A549 (cell line): ENCODE measurements at regions not wholly inside any gene's neighbourhood (a gene's known extent, or its start where the extent isn't known, plus 50 kb on each side); places are given as distances from the start of the nearest gene placed in this dataset.

ENCODE experiments used
- ATAC-seq, 2 experiments: fragments of 200-7000 bp in 1 of 2; fragments of >200 bp in 1 of 2; cut with Nextera tagmentation in 1 of 2; cut with Tn5 transposase in 1 of 2; 3 replicates each; pipeline versions ENCODE4 v1.8.0 to v1.9.1; 2018 to 2020; ENCODE audit warnings: mild to moderate bottlenecking in 1 of 2, moderate library complexity in 1 of 2
- CTCF ChIA-PET: fragments of 300-600 bp; sonication (Branson Sonifier 250); formaldehyde crosslinking; extraction: SDS; loops from one replicate; lab custom pipeline; 2021; ENCODE audit warnings: antibody characterized with exemption, inconsistent platforms; lab: Yijun Ruan, JAX
- POLR2A ChIA-PET: fragments of 350-600 bp; formaldehyde crosslinking; extraction: SDS; loops from one replicate; lab custom pipeline; 2021; ENCODE audit warnings: antibody characterized with exemption, inconsistent platforms; lab: Yijun Ruan, JAX
- DNase-seq, 2 experiments: peaks; one replicate each; pipeline versions ENCODE4 v3.0.0 to v3.0.0-alpha.2; 2011 to 2016; ENCODE audit warnings: low read depth in 1 of 2, low spot score in 1 of 2
- FAIRE-seq: peaks from 2 replicates; lab custom pipeline; 2011; peaks lifted over from hg19 to GRCh38; lab: Jason Lieb, UNC
- H3K27ac ChIP-seq, 2 experiments: fragments of >200 bp; sonication (Bioruptor Twin); formaldehyde crosslinking; 3 replicates each; pipeline ENCODE4 v1.5.1; 2016 to 2017
- H3K4me1 ChIP-seq: fragments of >200 bp; sonication (Bioruptor Twin); formaldehyde crosslinking; 3 replicates; pipeline ENCODE4 v1.6.1; 2016
- H3K4me2 ChIP-seq: fragments of >200 bp; sonication (Bioruptor Twin); formaldehyde crosslinking; 3 replicates; pipeline ENCODE4 v1.6.1; 2016
- H3K4me3 ChIP-seq: fragments of >200 bp; sonication (Bioruptor Twin); formaldehyde crosslinking; 3 replicates; pipeline ENCODE4 v1.5.1; 2016
- H3K9me3 ChIP-seq: fragments of >200 bp; sonication (Bioruptor Twin); formaldehyde crosslinking; 3 replicates; pipeline ENCODE4 v1.6.1; 2016
- CBX2 ChIP-seq: fragments of 200-600 bp; sonication (generic); IDR thresholded peaks from 2 replicates; pipeline ENCODE4 v1.6.1; 2016; ENCODE audit warnings: low read depth, mild to moderate bottlenecking, borderline replicate concordance
- CBX8 ChIP-seq: fragments of 200-600 bp; sonication (generic); IDR thresholded peaks from 2 replicates; pipeline ENCODE4 v1.6.1; 2016
- CHD4 ChIP-seq: fragments of 200-600 bp; sonication (generic); IDR thresholded peaks from 2 replicates; pipeline ENCODE4 v1.6.1; 2016; ENCODE audit warnings: antibody characterized with exemption, mild to moderate bottlenecking, borderline replicate concordance
- EHF ChIP-seq: fragments of 250-450 bp; sonication (Bioruptor Pico); IDR thresholded peaks from 2 replicates; pipeline ENCODE4 v1.5.0; 2020; ENCODE audit warnings: mild to moderate bottlenecking
- EHMT2 ChIP-seq: fragments of 200-600 bp; sonication (generic); IDR thresholded peaks from 2 replicates; pipeline ENCODE4 v1.6.1; 2016; ENCODE audit warnings: antibody characterized with exemption, low read depth, mild to moderate bottlenecking, moderate library complexity
- ELK1 ChIP-seq: fragments of 150-350 bp; IDR thresholded peaks from 2 replicates; pipeline ENCODE4 v1.6.1; 2014; ENCODE audit warnings: low read depth, mild to moderate bottlenecking, low read length
- EP300 ChIP-seq, 2 experiments: fragments of >200 bp; sonication (Bioruptor Twin); formaldehyde crosslinking; IDR thresholded peaks; 2 replicates in 1 of 2; 3 replicates in 1 of 2; pipeline ENCODE4 v1.6.1; 2016 to 2017
- ESRRA ChIP-seq: fragments of 150-350 bp; IDR thresholded peaks from 2 replicates; pipeline ENCODE4 v1.6.1; 2014; ENCODE audit warnings: mild to moderate bottlenecking, low read length, borderline replicate concordance
- FOSL2 ChIP-seq, 2 experiments: fragments of 450-650 bp in 1 of 2; fragments of >200 bp in 1 of 2; sonication (Bioruptor Twin) in 1 of 2; formaldehyde crosslinking; IDR thresholded peaks; 2 replicates each; pipeline versions ENCODE4 v1.5.0 to v1.6.1; 2016 to 2020; ENCODE audit warnings: mild to moderate bottlenecking in 1 of 2, moderate library complexity in 1 of 2
- HDAC2 ChIP-seq: fragments of 200-600 bp; sonication (generic); IDR thresholded peaks from 2 replicates; pipeline ENCODE4 v1.6.1; 2016
- HES2 ChIP-seq: fragments of >200 bp; sonication (Bioruptor Twin); formaldehyde crosslinking; IDR thresholded peaks from 2 replicates; pipeline ENCODE4 v1.6.1; 2016
- HOXB13 ChIP-seq: fragments of 250-450 bp; sonication (Bioruptor Pico); IDR thresholded peaks from 2 replicates; pipeline ENCODE4 v1.5.0; 2020; ENCODE audit warnings: low read depth, mild to moderate bottlenecking, moderate library complexity
- JUNB ChIP-seq: fragments of >200 bp; sonication (Bioruptor Twin); formaldehyde crosslinking; IDR thresholded peaks from 2 replicates; pipeline ENCODE4 v1.6.1; 2016
- MAZ ChIP-seq: fragments of 150-350 bp; IDR thresholded peaks from 2 replicates; pipeline ENCODE4 v1.6.1; 2014; ENCODE audit warnings: antibody characterized with exemption, low read depth, low read length, borderline replicate concordance
- NR3C1 ChIP-seq: fragments of >200 bp; sonication (Bioruptor Twin); formaldehyde crosslinking; IDR thresholded peaks from 3 replicates; pipeline ENCODE4 v1.6.1; 2017
- PBX3 ChIP-seq: IDR thresholded peaks from 2 replicates; pipeline ENCODE4 v1.6.1; 2012
- PHF8 ChIP-seq: fragments of 200-600 bp; sonication (generic); IDR thresholded peaks from 2 replicates; pipeline ENCODE4 v1.6.1; 2016; ENCODE audit warnings: low read depth, mild to moderate bottlenecking, antibody characterized with exemption, moderate library complexity, borderline replicate concordance
- POLR2A ChIP-seq: IDR thresholded peaks from 2 replicates; pipeline ENCODE4 v1.6.1; 2012; ENCODE audit warnings: mild to moderate bottlenecking, low read length
- RAD21 ChIP-seq, 2 experiments: fragments of >200 bp in 1 of 2; sonication (Bioruptor Twin) in 1 of 2; formaldehyde crosslinking in 1 of 2; IDR thresholded peaks in 1 of 2; conservative IDR thresholded peaks in 1 of 2; 2 replicates in 1 of 2; 3 replicates in 1 of 2; pipeline ENCODE4 v1.6.1; 2012 to 2018; ENCODE audit warnings: inconsistent platforms in 1 of 2
- RNF2 ChIP-seq: fragments of 200-600 bp; sonication (generic); IDR thresholded peaks from 2 replicates; pipeline ENCODE4 v1.6.1; 2016; ENCODE audit warnings: low read depth, mild to moderate bottlenecking, antibody characterized with exemption, moderate library complexity, borderline replicate concordance
- SREBF2 ChIP-seq: fragments of 450-650 bp; IDR thresholded peaks from 2 replicates; pipeline ENCODE4 v1.6.1; 2014; ENCODE audit warnings: mild to moderate bottlenecking, moderate library complexity
- ZNF302 ChIP-seq: fragments of 250-450 bp; sonication (Bioruptor Pico); IDR thresholded peaks from 2 replicates; pipeline ENCODE4 v1.9.0; 2021; ENCODE audit warnings: inconsistent platforms, mild to moderate bottlenecking, moderate library complexity
- WGBS: methylation state at CpG from one replicate; pipeline ENCODE4 v1.1.6; 2017; ENCODE audit errors: missing lambda C conversion rate; 5-methylcytosine and 5-hydroxymethylcytosine counted together
- TF ChIP-seq, protein P1 (sequence below): fragments of >200 bp; sonication (Bioruptor Twin); formaldehyde crosslinking; IDR thresholded peaks from 3 replicates; pipeline ENCODE4 v1.6.1; 2016

DNA sequence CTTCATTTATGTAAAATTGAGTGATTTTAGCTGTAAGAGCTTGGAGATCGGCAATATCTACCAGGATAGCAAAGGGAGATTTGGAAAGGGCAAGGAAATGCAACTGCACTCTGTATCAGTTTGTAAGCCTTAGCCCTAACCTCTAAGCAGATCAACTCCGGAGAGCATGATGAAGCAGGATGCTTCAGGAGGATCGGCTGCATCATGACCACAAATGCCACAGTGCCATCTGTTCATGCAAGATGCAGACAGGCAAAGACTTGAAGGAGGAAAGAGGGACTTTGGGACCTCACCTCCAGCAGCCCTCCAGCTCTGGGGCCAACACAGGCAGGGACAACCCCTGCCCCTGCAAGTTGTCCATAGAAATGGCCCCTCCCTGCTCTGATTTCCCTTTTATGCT, 377.6 kb upstream of the GATB start:
- WGBS, result 16% methylated on average over 3 of the region's 3 CpGs
- no peak overlapping the region for H3K4me2 ChIP-seq
- FAIRE-seq (no peak), ATAC-seq (no peak), DNase-seq (no peak)
- H3K27ac ChIP-seq, result no peak overlapping the region
- H3K4me1 ChIP-seq, result no peaks in the 10 kb centered on the region
- TF ChIP-seq EHMT2, result no peak
- TF ChIP-seq CHD4, result no peak
- no peak for TF ChIP-seq MAZ
- no peak for TF ChIP-seq RAD21 (conservative IDR thresholded peaks at IDR 0.05 in 1 of 2, IDR thresholded peaks at IDR 0.05 in 1 of 2)
- no peak for TF ChIP-seq EHF (CRISPR knock-in tag)
- TF ChIP-seq, protein P1, sequence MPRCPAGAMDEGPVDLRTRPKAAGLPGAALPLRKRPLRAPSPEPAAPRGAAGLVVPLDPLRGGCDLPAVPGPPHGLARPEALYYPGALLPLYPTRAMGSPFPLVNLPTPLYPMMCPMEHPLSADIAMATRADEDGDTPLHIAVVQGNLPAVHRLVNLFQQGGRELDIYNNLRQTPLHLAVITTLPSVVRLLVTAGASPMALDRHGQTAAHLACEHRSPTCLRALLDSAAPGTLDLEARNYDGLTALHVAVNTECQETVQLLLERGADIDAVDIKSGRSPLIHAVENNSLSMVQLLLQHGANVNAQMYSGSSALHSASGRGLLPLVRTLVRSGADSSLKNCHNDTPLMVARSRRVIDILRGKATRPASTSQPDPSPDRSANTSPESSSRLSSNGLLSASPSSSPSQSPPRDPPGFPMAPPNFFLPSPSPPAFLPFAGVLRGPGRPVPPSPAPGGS, result no peak
- TF ChIP-seq ZNF302 (CRISPR knock-in tag), result no peak
- no peak for TF ChIP-seq POLR2A
- no peak for TF ChIP-seq NR3C1
- no peak for TF ChIP-seq PHF8
- no peak for TF ChIP-seq CBX8
- TF ChIP-seq FOSL2 (IDR thresholded peaks at IDR 0.05), result no peak
- TF ChIP-seq FOSL2 (CRISPR knock-in tag; IDR thresholded peaks at IDR 0.05), result no peak
- TF ChIP-seq CBX2, result no peak
- no peak for TF ChIP-seq EP300 (IDR thresholded peaks at IDR 0.05)
- no peak for TF ChIP-seq RNF2
- no peak overlapping the region for H3K4me3 ChIP-seq
- ChIA-PET CTCF (interaction anchor here (0.6 kb wide), 1 partner anchor 9 kb away, joined by 4 read pairs; no protein-coding TSS in a partner anchor), POLR2A (no interaction called here)
- no peaks in the 10 kb centered on the region for H3K9me3 ChIP-seq

DNA sequence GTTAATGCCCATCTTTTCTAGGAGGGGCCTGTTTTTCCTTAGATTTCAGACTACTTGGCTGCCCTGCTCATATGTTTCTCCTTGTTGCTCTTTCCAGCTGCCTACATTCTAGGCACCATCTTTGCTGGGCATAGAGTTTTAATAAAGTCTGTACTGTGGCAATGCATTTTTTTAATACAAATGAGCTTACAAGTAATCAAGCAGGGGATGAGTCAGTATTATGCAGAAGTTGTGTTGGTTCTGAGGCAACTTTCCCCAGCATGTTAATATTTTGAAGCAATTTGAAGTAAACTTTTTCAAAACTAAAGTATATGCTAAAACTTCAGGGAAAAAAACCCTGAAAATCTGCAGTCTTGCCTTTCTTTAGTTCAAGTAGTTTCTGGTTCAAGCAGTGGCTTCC, 372.0 kb upstream of the GATB start:
- Histone ChIP-seq H3K4me2 (no peak overlapping the region), H3K9me3 (no peaks in the 10 kb centered on the region), H3K4me1 (no peaks in the 10 kb centered on the region), H3K27ac (no peak overlapping the region), H3K4me3 (no peak overlapping the region)
- FAIRE-seq, result no peak
- TF ChIP-seq PBX3 (no peak), SREBF2 (no peak), ELK1 (no peak), JUNB (no peak), RAD21 (conservative IDR thresholded peaks at IDR 0.05 in 1 of 2, IDR thresholded peaks at IDR 0.05 in 1 of 2) (no peak), HES2 (no peak), MAZ (no peak), HDAC2 (no peak), NR3C1 (no peak), ESRRA (no peak), CBX8 (no peak), HOXB13 (CRISPR knock-in tag) (no peak)
- TF ChIP-seq, protein P1, result no peak
- DNase-seq, result no peak
- ChIA-PET CTCF (no interaction called here), POLR2A (no interaction called here)
- ATAC-seq, result no peak
